Lower leg skin (tissue), 4 donors: ENCODE measurements at regions not wholly inside any gene's neighbourhood (a gene's known extent, or its start where the extent isn't known, plus 50 kb on each side); places are given as distances from the start of the nearest gene placed in this dataset.

Experiments used
- DNase-seq, 2 donors: peaks; one replicate each; pipeline ENCODE4 v3.0.0-alpha.2; 2019; ENCODE audit warnings: low spot score in 2 of 2
- H3K4me3 ChIP-seq: fragments of 200-600 bp; sonication (generic); 2 replicates; pipeline ENCODE4 v1.5.1; 2017; ENCODE audit warnings: mild to moderate bottlenecking, low read depth; ENCODE audit not compliant: poor library complexity, severe bottlenecking
- POLR2A ChIP-seq, 2 donors: fragments of 450-650 bp; IDR thresholded peaks; one replicate each; pipeline ENCODE4 v1.6.1; 2016 to 2017; ENCODE audit warnings: antibody characterized with exemption in 2 of 2, mild to moderate bottlenecking in 1 of 2, moderate library complexity in 1 of 2
- WGBS, 2 donors: methylation state at CpG; one replicate each; pipeline ENCODE4 v1.1.5; 2018; 5-methylcytosine and 5-hydroxymethylcytosine counted together
- intact Hi-C: fragments of 100-400 bp; cut with DNase I; formaldehyde crosslinking; loops from one replicate; pipeline ENCODE4 v1.15.0; 2023; ENCODE audit warnings: low total_unique reads
- TF ChIP-seq, protein P1 (sequence below), 3 donors: fragments of 450-650 bp; IDR thresholded peaks; one replicate each; pipeline ENCODE4 v1.5.1; 2016; ENCODE audit warnings: antibody characterized with exemption in 3 of 3, mild to moderate bottlenecking in 3 of 3, moderate library complexity in 2 of 3

DNA sequence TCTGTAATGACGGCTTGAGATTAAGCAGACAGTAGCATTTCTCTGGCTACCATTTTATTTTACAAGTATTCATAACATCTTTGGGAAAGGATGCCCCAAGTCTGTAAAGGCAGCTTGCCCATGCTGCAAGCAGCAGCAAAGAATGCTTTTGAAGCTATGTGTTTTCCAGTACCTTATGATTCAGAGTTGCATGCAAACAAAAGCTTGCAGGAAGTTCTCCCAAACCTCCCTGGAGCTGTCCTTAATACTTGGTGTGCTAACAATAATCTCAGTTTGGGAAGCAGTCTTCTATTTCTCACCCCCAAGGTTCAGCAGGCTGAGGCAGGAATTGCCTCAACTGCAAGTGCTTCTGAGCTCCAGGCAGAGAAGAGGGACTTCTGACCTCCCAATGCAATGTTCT is 60.8 kb downstream of the CCNA1 start:
- H3K4me3 ChIP-seq = no peak overlapping the region
- 53 to 75% methylated on average over 1 of the region's 1 CpG for WGBS, 2 donors
- DNase-seq = no peak
- TF ChIP-seq, protein P1, sequence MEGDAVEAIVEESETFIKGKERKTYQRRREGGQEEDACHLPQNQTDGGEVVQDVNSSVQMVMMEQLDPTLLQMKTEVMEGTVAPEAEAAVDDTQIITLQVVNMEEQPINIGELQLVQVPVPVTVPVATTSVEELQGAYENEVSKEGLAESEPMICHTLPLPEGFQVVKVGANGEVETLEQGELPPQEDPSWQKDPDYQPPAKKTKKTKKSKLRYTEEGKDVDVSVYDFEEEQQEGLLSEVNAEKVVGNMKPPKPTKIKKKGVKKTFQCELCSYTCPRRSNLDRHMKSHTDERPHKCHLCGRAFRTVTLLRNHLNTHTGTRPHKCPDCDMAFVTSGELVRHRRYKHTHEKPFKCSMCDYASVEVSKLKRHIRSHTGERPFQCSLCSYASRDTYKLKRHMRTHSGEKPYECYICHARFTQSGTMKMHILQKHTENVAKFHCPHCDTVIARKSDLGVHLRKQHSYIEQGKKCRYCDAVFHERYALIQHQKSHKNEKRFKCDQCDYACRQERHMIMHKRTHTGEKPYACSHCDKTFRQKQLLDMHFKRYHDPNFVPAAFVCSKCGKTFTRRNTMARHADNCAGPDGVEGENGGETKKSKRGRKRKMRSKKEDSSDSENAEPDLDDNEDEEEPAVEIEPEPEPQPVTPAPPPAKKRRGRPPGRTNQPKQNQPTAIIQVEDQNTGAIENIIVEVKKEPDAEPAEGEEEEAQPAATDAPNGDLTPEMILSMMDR (IDR thresholded peaks at IDR 0.05) = no peak
- TF ChIP-seq POLR2A (IDR thresholded peaks at IDR 0.05) = no peak
- intact Hi-C loops = no loop called here

DNA sequence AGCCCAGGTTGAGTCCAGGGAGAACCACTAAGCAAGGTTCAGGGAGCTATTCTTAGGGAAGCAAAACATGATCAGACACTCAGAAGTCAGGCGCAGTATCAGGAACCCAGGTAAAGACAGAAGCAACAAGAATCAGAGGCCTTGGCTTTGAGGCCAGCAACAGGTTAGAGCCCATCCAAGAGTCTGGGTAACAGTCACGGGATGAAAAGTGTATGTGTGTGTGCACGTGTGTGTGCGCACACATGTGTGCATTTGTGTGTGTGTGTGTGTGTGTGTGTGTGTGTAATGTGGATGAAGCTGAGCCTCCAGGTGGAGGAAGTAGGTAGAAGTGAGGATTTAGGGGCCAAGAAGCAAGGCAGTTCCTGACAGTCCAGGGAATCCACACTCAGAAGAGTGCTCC is 63.1 kb downstream of the CCNA1 start:
- WGBS, 2 donors = 76 to 82% methylated on average over 4 of the region's 4 CpGs
- intact Hi-C loops = no loop called here
- no peak for TF ChIP-seq POLR2A (IDR thresholded peaks at IDR 0.05)
- TF ChIP-seq, protein P1 (IDR thresholded peaks at IDR 0.05) = no peak
- no peak overlapping the region for H3K4me3 ChIP-seq
- no peak for DNase-seq

DNA sequence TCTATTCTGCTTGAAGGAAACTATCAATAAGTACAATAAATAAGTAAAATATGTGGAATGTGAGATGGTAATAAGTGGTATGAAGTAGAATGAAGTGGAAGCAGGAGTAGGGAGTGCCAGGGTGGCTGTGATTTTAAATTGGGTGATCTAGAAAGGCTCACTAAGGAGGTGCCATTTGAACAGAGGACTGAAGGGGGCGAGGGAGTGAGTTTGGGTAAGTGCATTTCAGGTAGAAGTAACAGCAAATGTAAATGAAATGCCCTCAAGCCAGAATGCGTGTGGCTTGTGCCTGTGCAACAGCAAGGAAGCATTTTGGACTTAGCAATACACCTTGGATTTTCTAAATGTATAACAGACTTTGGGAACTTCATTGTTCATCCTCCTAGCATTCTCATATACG is 77.1 kb downstream of the CCNA1 start:
- no peak for DNase-seq
- H3K4me3 ChIP-seq = no peak overlapping the region
- intact Hi-C loops = no loop called here
- whole genome bisulfite sequencing, 2 donors = 57 to 60% methylated on average over 3 of the region's 3 CpGs
- TF ChIP-seq, protein P1 (IDR thresholded peaks at IDR 0.05) = no peak
- TF ChIP-seq POLR2A (IDR thresholded peaks at IDR 0.05) = no peak

DNA sequence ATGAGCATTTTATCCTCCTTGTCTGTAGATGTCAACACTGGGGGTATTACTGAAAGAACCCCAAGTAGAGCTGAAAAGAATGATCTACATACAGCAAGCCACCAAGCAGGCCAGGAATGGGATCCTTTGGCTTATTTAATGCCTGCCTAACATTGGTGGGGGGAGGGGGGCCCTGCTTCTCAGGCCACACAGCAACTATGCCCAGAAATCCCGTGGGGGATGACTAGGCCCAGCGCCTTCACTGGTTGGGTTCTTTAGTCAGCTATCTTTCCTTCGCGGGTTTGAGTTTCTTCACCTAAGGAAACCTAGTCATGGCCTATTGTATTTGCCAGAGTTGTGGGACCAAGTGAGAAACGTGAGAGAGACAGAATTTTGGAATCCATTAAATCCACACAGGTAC is 80.5 kb downstream of the CCNA1 start:
- no peak for DNase-seq
- 72 to 91% methylated on average over 5 of the region's 5 CpGs for WGBS, 2 donors
- no peak overlapping the region for H3K4me3 ChIP-seq
- no peak for TF ChIP-seq POLR2A (IDR thresholded peaks at IDR 0.05)
- TF ChIP-seq, protein P1 (IDR thresholded peaks at IDR 0.05) = no peak
- intact Hi-C loops = no loop called here

DNA sequence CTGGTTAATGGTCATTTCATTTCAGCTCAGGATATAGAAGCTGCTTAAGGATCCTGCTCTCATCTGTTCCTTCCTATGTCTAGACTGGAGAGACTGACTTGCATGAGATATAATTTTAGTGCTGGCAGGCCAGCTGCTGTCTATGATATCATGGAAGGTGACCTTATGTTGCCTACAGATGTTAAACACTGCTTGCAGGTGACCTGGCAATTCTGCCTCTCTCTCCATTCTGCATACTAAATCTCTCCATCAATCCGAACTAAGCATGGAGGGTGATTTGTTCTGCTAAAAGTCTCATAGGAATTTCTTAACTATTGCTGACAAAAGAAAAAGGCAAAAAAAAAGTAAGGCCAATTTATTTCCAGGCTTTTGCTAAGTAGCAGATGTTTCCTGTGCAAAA is 81.0 kb downstream of the CCNA1 start:
- H3K4me3 ChIP-seq = no peak overlapping the region
- no peak for DNase-seq
- TF ChIP-seq POLR2A (IDR thresholded peaks at IDR 0.05) = no peak
- TF ChIP-seq, protein P1 (IDR thresholded peaks at IDR 0.05) = no peak
- intact Hi-C loops = no loop called here
- WGBS, 2 donors = 40 to 68% methylated on average over 1 of the region's 1 CpG

DNA sequence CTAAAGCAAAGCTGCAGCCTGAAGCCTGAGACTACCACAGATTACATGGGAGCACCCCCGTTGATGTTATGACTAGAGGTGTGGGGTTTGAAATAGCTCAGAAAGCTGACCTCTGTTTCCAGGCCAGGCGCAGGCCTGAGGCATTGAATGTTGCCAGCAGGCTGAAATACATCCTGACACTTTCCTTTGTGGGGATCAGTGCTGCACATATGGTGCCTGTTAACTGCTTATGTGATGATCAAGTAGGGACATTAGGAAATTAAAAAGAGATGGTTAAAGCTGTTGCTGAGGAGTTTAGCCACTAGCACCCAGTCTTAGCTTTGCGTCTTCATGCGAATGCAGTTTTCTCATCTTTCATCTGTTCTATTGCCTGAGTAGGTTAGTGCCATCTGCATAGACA is 83.2 kb downstream of the CCNA1 start:
- 71 to 77% methylated on average over 4 of the region's 4 CpGs for WGBS, 2 donors
- no peak for DNase-seq
- TF ChIP-seq, protein P1 (IDR thresholded peaks at IDR 0.05) = no peak
- no peak for TF ChIP-seq POLR2A (IDR thresholded peaks at IDR 0.05)
- intact Hi-C loops = no loop called here
- no peak overlapping the region for H3K4me3 ChIP-seq
